ENCODE measurements at regions not wholly inside any gene's neighbourhood (a gene's known extent, or its start where the extent isn't known, plus 50 kb on each side); places are given as distances from the start of the nearest gene placed in this dataset.

GRCh38 chr2:16718576-16719484 lies 53.2 kb upstream of the CYRIA start:
- no peak for DNase-seq

DNA sequence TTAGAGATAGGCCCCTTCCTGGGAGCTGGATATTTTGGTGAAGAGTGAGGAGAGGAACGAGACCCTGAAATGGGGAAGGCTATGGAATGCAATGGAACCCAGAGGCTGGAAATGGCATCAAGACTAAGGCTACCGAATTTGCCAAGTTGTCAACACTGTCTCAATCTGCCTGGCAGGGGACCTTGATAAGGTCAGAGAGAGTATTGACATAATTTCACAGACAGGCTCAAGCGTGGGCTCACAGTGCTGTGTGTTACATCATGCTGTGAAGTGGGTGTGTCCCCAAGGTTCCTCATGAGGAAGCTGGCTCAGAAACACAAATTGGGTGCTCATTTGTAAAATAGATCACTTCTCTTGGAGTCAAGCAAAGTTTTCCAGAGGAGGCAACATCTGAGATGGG lies 51.8 kb upstream of the CYRIA start:
- DNase-seq = no peak

DNA sequence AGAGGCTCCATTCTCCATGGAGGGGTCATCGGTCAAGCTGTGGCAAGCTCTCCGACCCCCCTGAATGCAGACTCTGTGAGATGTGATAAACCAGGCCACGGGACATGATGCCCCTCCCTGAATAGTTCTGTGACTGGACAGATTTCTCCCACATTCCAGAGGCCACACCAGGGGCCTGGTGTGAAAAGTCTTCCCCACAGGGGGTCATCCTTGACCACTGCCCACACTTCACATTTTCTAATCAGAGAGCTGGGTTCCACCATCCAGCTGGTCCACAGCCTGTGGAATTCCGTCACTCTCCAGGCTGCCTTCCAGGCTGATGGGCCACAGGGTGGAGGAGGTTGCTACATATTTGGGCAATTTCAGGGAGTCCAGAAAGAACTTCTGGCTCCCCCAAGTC lies 51.3 kb upstream of the CYRIA start:
- DNase-seq = no peak

DNA sequence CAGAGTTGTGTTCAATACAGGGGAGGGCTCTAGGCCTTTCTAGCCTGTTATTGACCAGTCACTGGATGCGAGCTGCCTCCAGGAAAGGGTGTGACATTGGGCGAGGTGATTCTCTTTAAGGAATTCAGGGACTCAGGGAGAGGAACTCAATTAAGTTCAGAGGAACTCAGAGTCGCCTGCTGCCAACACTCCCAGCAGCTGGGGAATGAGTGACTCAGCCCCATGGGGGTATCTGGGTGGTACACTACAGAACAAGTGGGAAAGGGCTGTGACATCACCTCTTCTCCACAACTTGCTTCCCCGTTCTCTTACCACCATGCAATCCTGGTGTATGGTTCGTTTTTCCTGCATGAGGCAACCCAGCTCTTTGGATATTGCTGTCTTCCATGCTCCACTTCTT lies 50.4 kb upstream of the CYRIA start:
- DNase-seq = no peak

All from dermis blood vessel endothelial cell (primary cell).